ENCODE measurements at regions not wholly inside any gene's neighbourhood (a gene's known extent, or its start where the extent isn't known, plus 50 kb on each side); places are given as distances from the start of the nearest gene placed in this dataset.

DNA sequence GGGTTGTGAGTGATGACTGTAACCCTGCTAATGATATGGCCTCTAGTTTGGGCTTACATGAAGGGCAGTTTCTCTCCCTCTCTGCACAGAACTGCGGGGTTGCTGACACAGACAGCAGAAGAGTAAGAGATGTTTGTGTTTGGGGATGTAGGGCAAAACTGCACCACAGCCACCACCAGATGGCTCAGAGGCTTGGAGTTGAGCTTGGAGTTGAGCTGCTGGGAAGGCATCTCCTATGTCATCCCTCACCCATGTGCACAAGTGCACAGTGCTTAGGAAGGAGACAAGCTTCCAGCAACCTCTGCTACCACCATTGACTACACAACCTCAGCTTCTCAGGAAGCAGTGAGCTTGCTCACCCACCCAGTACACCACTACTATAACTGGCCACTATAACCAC is 303.9 kb upstream of the DEFB112 start:
- Histone ChIP-seq H3K4me1 (no peaks in the 10 kb centered on the region), H3K27ac (no peak overlapping the region), H3K36me3 (no peaks in the 10 kb centered on the region), H3K9me3 (no peaks in the 10 kb centered on the region), H3K4me3 (no peak overlapping the region), H3K27me3 (no peaks in the 10 kb centered on the region)
- intact Hi-C loops (cut with DNase I; ENCODE audit: low total_unique reads) (no loop called here), in situ Hi-C loops (cut with MboI; ENCODE audit: low pct_ligation_motif_present in 1 of 4, low pct_unique_long_range_greater_than_20kb in 1 of 4, low sequenced_read_pairs in 3 of 4) (no loop called here)
- TF ChIP-seq, protein P1, sequence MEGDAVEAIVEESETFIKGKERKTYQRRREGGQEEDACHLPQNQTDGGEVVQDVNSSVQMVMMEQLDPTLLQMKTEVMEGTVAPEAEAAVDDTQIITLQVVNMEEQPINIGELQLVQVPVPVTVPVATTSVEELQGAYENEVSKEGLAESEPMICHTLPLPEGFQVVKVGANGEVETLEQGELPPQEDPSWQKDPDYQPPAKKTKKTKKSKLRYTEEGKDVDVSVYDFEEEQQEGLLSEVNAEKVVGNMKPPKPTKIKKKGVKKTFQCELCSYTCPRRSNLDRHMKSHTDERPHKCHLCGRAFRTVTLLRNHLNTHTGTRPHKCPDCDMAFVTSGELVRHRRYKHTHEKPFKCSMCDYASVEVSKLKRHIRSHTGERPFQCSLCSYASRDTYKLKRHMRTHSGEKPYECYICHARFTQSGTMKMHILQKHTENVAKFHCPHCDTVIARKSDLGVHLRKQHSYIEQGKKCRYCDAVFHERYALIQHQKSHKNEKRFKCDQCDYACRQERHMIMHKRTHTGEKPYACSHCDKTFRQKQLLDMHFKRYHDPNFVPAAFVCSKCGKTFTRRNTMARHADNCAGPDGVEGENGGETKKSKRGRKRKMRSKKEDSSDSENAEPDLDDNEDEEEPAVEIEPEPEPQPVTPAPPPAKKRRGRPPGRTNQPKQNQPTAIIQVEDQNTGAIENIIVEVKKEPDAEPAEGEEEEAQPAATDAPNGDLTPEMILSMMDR (IDR thresholded peaks at IDR 0.05), result no peak
- TF ChIP-seq POLR2A (IDR thresholded peaks at IDR 0.05) (no peak), EP300 (IDR thresholded peaks at IDR 0.05; ENCODE audit: low read depth) (no peak), POLR2AphosphoS5 (IDR thresholded peaks at IDR 0.05) (no peak)
- DNase-seq, result no peak
- WGBS, 2 donors (ENCODE audit: low coverage in 1 of 2), result 83% methylated on average over 1 of the region's 1 CpG; no CpG with 5 or more reads in 1 of the 2 donors

DNA sequence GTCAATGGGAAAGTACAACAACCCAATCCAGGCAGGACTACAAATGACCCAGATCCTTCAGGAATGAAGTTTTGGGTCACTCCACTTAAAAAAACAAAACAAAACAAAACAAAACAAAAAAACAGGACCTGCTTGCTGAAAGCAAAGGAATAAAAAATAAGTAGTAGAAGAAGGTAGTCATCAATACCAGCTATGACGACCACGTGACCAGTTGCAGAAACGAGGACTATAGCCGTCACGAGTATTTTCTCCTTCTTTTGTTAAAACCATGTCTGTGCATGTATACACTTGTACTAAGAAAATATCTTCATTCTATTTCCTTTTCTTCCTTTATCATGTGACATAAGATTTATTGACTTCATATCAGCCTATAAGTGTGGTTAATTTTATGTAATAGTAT is 308.4 kb upstream of the DEFB112 start:
- Histone ChIP-seq H3K27ac (no peak overlapping the region), H3K4me1 (no peaks in the 10 kb centered on the region), H3K36me3 (no peaks in the 10 kb centered on the region), H3K27me3 (no peaks in the 10 kb centered on the region), H3K4me3 (no peak overlapping the region), H3K9me3 (no peaks in the 10 kb centered on the region)
- 84 to 89% methylated on average over 5 of the region's 5 CpGs for WGBS, 2 donors (ENCODE audit: low coverage in 1 of 2)
- TF ChIP-seq EP300 (IDR thresholded peaks at IDR 0.05; ENCODE audit: low read depth) (no peak), POLR2A (IDR thresholded peaks at IDR 0.05) (no peak), POLR2AphosphoS5 (IDR thresholded peaks at IDR 0.05) (no peak)
- TF ChIP-seq, protein P1 (IDR thresholded peaks at IDR 0.05), result no peak
- DNase-seq, result no peak
- intact Hi-C loops (cut with DNase I; ENCODE audit: low total_unique reads), result no loop called here
- in situ Hi-C loops (cut with MboI; ENCODE audit: low pct_ligation_motif_present in 1 of 4, low pct_unique_long_range_greater_than_20kb in 1 of 4, low sequenced_read_pairs in 3 of 4), result no loop called here

DNA sequence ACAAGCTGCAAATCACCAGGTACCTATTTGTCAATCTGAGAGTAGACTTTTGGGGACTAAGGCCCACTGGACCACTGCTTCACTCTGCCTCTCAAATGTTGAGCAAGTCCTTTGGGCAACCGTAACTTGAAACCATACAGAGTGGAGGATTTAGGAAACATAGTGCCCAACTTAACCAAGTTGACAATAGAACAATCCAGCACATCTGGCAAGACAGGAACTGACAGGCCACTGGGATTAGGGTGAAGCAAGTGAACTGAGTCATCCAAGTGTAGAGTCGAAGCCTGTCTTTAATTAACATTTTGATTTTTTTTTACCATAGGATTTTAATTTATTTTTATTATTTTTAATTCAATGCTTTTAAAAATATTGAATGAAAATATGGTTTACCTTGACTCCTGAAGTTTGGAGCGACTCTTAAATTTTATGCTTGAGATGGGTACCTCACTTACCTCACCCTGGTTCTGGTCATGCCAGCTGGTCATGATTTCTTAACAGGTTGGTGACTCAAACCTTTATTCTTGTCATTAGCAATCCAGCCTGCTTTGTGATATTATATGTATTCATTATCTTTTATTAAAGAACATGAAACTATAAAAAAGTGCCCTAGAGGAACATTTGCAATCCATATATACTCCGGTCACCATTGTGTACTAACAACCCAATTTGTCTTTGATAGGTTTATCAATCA is 312.1 kb upstream of the DEFB112 start:
- Histone ChIP-seq H3K4me1 (no peaks in the 10 kb centered on the region), H3K36me3 (no peaks in the 10 kb centered on the region), H3K9me3 (no peaks in the 10 kb centered on the region), H3K27me3 (no peaks in the 10 kb centered on the region), H3K4me3 (no peak overlapping the region), H3K27ac (no peak overlapping the region)
- 74 to 81% methylated on average over 4 of the region's 4 CpGs for WGBS, 2 donors (ENCODE audit: low coverage in 1 of 2)
- TF ChIP-seq POLR2AphosphoS5 (IDR thresholded peaks at IDR 0.05), result no peak
- no peak for TF ChIP-seq POLR2A (IDR thresholded peaks at IDR 0.05)
- TF ChIP-seq EP300 (IDR thresholded peaks at IDR 0.05; ENCODE audit: low read depth), result no peak
- TF ChIP-seq, protein P1 (IDR thresholded peaks at IDR 0.05), result no peak
- DNase-seq, result no peak
- intact Hi-C loops (cut with DNase I; ENCODE audit: low total_unique reads) (no loop called here), in situ Hi-C loops (cut with MboI; ENCODE audit: low pct_ligation_motif_present in 1 of 4, low pct_unique_long_range_greater_than_20kb in 1 of 4, low sequenced_read_pairs in 3 of 4) (no loop called here)

DNA sequence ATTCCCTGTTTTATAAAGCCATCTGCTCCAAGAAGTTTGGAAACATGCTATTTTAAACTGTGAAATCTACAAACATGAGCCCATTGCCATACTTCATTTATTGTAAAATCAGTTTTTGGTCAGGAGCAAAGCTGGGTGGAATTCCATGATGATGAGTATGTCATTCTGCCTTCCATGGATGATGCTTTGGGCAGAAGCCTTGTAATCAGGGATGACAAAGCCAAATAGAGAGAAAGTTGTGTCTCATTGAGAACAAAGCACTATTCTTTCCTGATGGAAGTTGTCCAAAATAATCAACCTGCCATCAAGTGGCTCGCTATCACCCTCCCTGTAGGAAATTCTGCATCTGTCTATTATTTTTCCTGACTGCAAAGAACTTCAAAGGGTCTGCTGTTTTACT is 313.0 kb upstream of the DEFB112 start:
- no peak for DNase-seq
- no peaks in the 10 kb centered on the region for H3K27me3 ChIP-seq
- WGBS, 2 donors (ENCODE audit: low coverage in 1 of 2), result 42 to 63% methylated on average over 1 of the region's 1 CpG
- no peaks in the 10 kb centered on the region for H3K9me3 ChIP-seq
- H3K27ac ChIP-seq, result no peak overlapping the region
- no peaks in the 10 kb centered on the region for H3K4me1 ChIP-seq
- TF ChIP-seq, protein P1 (IDR thresholded peaks at IDR 0.05), result no peak
- TF ChIP-seq EP300 (IDR thresholded peaks at IDR 0.05; ENCODE audit: low read depth) (no peak), POLR2A (IDR thresholded peaks at IDR 0.05) (no peak), POLR2AphosphoS5 (IDR thresholded peaks at IDR 0.05) (no peak)
- H3K4me3 ChIP-seq, result no peak overlapping the region
- intact Hi-C loops (cut with DNase I; ENCODE audit: low total_unique reads), result no loop called here
- in situ Hi-C loops (cut with MboI; ENCODE audit: low pct_ligation_motif_present in 1 of 4, low pct_unique_long_range_greater_than_20kb in 1 of 4, low sequenced_read_pairs in 3 of 4), result no loop called here
- no peaks in the 10 kb centered on the region for H3K36me3 ChIP-seq
